Dendritic cell treated with granulocyte-macrophage colony-stimulating factor and Interleukin-4, amounts not matched to agents 40 ng/mL and 50 ng/mL, for 4 days (primary cell): ENCODE measurements at regions not wholly inside any gene's neighbourhood (a gene's known extent, or its start where the extent isn't known, plus 50 kb on each side); places are given as distances from the start of the nearest gene placed in this dataset.

Experiments used
- H3K27ac Mint-ChIP-seq: one replicate; pipeline ENCODE4 v1.8.0; 2022; ENCODE audit warnings: mild to moderate bottlenecking, mixed read lengths
- H3K27me3 Mint-ChIP-seq: one replicate; pipeline ENCODE4 v1.8.0; 2022; ENCODE audit warnings: mild to moderate bottlenecking, mixed read lengths
- H3K36me3 Mint-ChIP-seq: one replicate; pipeline ENCODE4 v1.8.0; 2022; ENCODE audit warnings: low read depth, mixed read lengths
- H3K4me1 Mint-ChIP-seq: one replicate; pipeline ENCODE4 v1.8.0; 2022; ENCODE audit warnings: low read depth, mixed read lengths
- H3K4me3 Mint-ChIP-seq: one replicate; pipeline ENCODE4 v1.8.0; 2022; ENCODE audit warnings: mild to moderate bottlenecking, moderate library complexity, mixed read lengths
- H3K9me3 Mint-ChIP-seq: one replicate; pipeline ENCODE4 v1.8.0; 2022; ENCODE audit warnings: mixed read lengths
- intact Hi-C: fragments of 100-400 bp; cut with micrococcal nuclease; formaldehyde crosslinking; loops from one replicate; pipeline ENCODE4 v1.15.0; 2022

- Mint-ChIP-seq H3K27me3 (no peaks in the 10 kb centered on the region), H3K4me1 (no peaks in the 10 kb centered on the region), H3K4me3 (no peak overlapping the region), H3K9me3 (no peaks in the 10 kb centered on the region), H3K27ac (no peak overlapping the region), H3K36me3 (no peaks in the 10 kb centered on the region)
- intact Hi-C loops: no loop called here
These were observed 200.5 kb upstream of the GULP1 start for GRCh38 chr2:188091220-188091619.

GRCh38 chr2:188092734-188093133 is 198.9 kb upstream of the GULP1 start:
- Mint-ChIP-seq H3K27ac (no peak overlapping the region), H3K27me3 (no peaks in the 10 kb centered on the region), H3K36me3 (no peaks in the 10 kb centered on the region), H3K4me1 (no peaks in the 10 kb centered on the region), H3K9me3 (no peaks in the 10 kb centered on the region), H3K4me3 (no peak overlapping the region)
- intact Hi-C loops: no loop called here

GRCh38 chr2:188096910-188097309 is 194.8 kb upstream of the GULP1 start:
- H3K9me3 Mint-ChIP-seq: no peaks in the 10 kb centered on the region

GRCh38 chr2:188102881-188103280 is 188.8 kb upstream of the GULP1 start:
- no peaks in the 10 kb centered on the region for H3K4me1 Mint-ChIP-seq
- H3K27ac Mint-ChIP-seq: no peak overlapping the region
- peaks cover 38% of the 10 kb centered on the region for H3K9me3 Mint-ChIP-seq
- intact Hi-C loops: no loop called here
- no peak overlapping the region for H3K4me3 Mint-ChIP-seq
- no peaks in the 10 kb centered on the region for H3K27me3 Mint-ChIP-seq
- no peaks in the 10 kb centered on the region for H3K36me3 Mint-ChIP-seq

More at GRCh38 chr2:188096910-188097309, 194.8 kb upstream of the GULP1 start:
- Mint-ChIP-seq H3K27me3 (no peaks in the 10 kb centered on the region), H3K27ac (no peak overlapping the region), H3K36me3 (no peaks in the 10 kb centered on the region), H3K4me3 (no peak overlapping the region), H3K4me1 (no peaks in the 10 kb centered on the region)
- intact Hi-C loops: no loop called here

GRCh38 chr2:188114014-188114413 is 177.7 kb upstream of the GULP1 start:
- no peaks in the 10 kb centered on the region for H3K36me3 Mint-ChIP-seq
- H3K4me1 Mint-ChIP-seq: no peaks in the 10 kb centered on the region
- intact Hi-C loops: no loop called here
- H3K9me3 Mint-ChIP-seq: no peaks in the 10 kb centered on the region
- H3K27me3 Mint-ChIP-seq: no peaks in the 10 kb centered on the region
- no peak overlapping the region for H3K27ac Mint-ChIP-seq
- H3K4me3 Mint-ChIP-seq: no peak overlapping the region

- H3K4me1 Mint-ChIP-seq: no peaks in the 10 kb centered on the region
- H3K27ac Mint-ChIP-seq: no peak overlapping the region
- no peaks in the 10 kb centered on the region for H3K27me3 Mint-ChIP-seq
- peaks cover 15% of the 10 kb centered on the region for H3K9me3 Mint-ChIP-seq
- no peak overlapping the region for H3K4me3 Mint-ChIP-seq
- intact Hi-C loops: no loop called here
- no peaks in the 10 kb centered on the region for H3K36me3 Mint-ChIP-seq
These were observed 174.0 kb upstream of the GULP1 start for GRCh38 chr2:188117706-188118105.

DNA sequence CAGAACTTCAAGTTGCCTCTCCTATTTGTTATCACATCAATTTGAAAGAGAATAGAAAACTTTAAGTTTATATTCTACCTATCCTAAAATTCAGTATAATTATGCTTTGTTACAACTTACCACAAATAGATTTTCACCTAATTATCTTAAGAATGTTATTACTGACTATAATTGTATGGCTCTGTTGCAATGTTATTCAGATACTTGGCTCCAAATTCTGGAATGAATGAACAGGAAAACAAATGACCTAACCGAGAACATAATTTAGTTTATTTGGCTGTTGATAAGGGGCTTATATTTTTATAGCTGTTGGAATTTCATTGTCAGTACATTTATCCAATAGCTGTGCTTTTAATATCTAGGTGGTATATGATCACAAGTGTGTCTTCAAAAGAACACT is 173.2 kb upstream of the GULP1 start:
- Mint-ChIP-seq H3K4me1 (no peaks in the 10 kb centered on the region), H3K36me3 (no peaks in the 10 kb centered on the region), H3K9me3 (peaks cover 15% of the 10 kb centered on the region), H3K4me3 (no peak overlapping the region), H3K27me3 (no peaks in the 10 kb centered on the region), H3K27ac (no peak overlapping the region)
- intact Hi-C loops: no loop called here

- H3K27ac Mint-ChIP-seq: no peak overlapping the region
- intact Hi-C loops: no loop called here
- no peak overlapping the region for H3K4me3 Mint-ChIP-seq
- H3K9me3 Mint-ChIP-seq: peaks cover 15% of the 10 kb centered on the region
- no peaks in the 10 kb centered on the region for H3K27me3 Mint-ChIP-seq
- H3K36me3 Mint-ChIP-seq: no peaks in the 10 kb centered on the region
- no peaks in the 10 kb centered on the region for H3K4me1 Mint-ChIP-seq
These were observed 172.4 kb upstream of the GULP1 start for GRCh38 chr2:188119112-188119838.

GRCh38 chr2:188122985-188123384 is 168.7 kb upstream of the GULP1 start:
- intact Hi-C loops: no loop called here
- H3K4me1 Mint-ChIP-seq: no peaks in the 10 kb centered on the region
- no peaks in the 10 kb centered on the region for H3K27me3 Mint-ChIP-seq
- peaks cover 15% of the 10 kb centered on the region for H3K9me3 Mint-ChIP-seq
- H3K27ac Mint-ChIP-seq: no peak overlapping the region
- no peak overlapping the region for H3K4me3 Mint-ChIP-seq
- H3K36me3 Mint-ChIP-seq: no peaks in the 10 kb centered on the region

DNA sequence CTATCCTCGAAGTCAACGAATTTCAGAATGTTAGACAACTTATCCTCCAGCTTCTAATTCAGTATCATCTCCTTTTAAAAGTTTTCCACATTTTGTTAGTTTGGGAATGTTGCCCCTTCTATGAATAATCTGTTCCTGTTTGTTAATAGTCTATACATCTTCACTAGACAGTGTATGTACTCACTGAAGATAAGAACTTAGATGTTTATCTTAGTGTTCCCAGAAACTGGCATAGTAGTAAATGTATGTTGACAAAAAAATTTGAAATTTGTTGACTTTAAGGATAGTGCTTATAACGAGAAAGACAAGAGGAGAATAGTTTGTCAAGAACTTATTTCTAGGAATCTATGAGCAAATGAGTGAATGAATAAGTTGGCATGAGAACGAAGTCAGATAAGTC is 162.0 kb upstream of the GULP1 start:
- Mint-ChIP-seq H3K27ac (no peak overlapping the region), H3K4me1 (no peaks in the 10 kb centered on the region), H3K36me3 (no peaks in the 10 kb centered on the region), H3K4me3 (no peak overlapping the region), H3K9me3 (no peaks in the 10 kb centered on the region), H3K27me3 (no peaks in the 10 kb centered on the region)
- intact Hi-C loops: no loop called here

GRCh38 chr2:188130317-188130716 is 161.4 kb upstream of the GULP1 start:
- no peak overlapping the region for H3K27ac Mint-ChIP-seq
- intact Hi-C loops: no loop called here

GRCh38 chr2:188131281-188131680 is 160.4 kb upstream of the GULP1 start:
- no peaks in the 10 kb centered on the region for H3K36me3 Mint-ChIP-seq
- no peak overlapping the region for H3K27ac Mint-ChIP-seq
- H3K4me3 Mint-ChIP-seq: no peak overlapping the region
- no peaks in the 10 kb centered on the region for H3K4me1 Mint-ChIP-seq
- no peaks in the 10 kb centered on the region for H3K9me3 Mint-ChIP-seq
- intact Hi-C loops: no loop called here
- H3K27me3 Mint-ChIP-seq: no peaks in the 10 kb centered on the region

More at GRCh38 chr2:188130317-188130716, 161.4 kb upstream of the GULP1 start:
- Mint-ChIP-seq H3K27me3 (no peaks in the 10 kb centered on the region), H3K4me3 (no peak overlapping the region), H3K9me3 (no peaks in the 10 kb centered on the region), H3K36me3 (no peaks in the 10 kb centered on the region), H3K4me1 (no peaks in the 10 kb centered on the region)

GRCh38 chr2:188132385-188132784 is 159.3 kb upstream of the GULP1 start:
- no peak overlapping the region for H3K4me3 Mint-ChIP-seq
- no peaks in the 10 kb centered on the region for H3K9me3 Mint-ChIP-seq
- no peaks in the 10 kb centered on the region for H3K27me3 Mint-ChIP-seq
- intact Hi-C loops: no loop called here
- no peaks in the 10 kb centered on the region for H3K36me3 Mint-ChIP-seq
- no peaks in the 10 kb centered on the region for H3K4me1 Mint-ChIP-seq
- H3K27ac Mint-ChIP-seq: no peak overlapping the region

GRCh38 chr2:188134241-188134640 is 157.4 kb upstream of the GULP1 start:
- Mint-ChIP-seq H3K36me3 (no peaks in the 10 kb centered on the region), H3K4me1 (no peaks in the 10 kb centered on the region), H3K4me3 (no peak overlapping the region), H3K27me3 (no peaks in the 10 kb centered on the region), H3K27ac (no peak overlapping the region), H3K9me3 (no peaks in the 10 kb centered on the region)
- intact Hi-C loops: no loop called here

DNA sequence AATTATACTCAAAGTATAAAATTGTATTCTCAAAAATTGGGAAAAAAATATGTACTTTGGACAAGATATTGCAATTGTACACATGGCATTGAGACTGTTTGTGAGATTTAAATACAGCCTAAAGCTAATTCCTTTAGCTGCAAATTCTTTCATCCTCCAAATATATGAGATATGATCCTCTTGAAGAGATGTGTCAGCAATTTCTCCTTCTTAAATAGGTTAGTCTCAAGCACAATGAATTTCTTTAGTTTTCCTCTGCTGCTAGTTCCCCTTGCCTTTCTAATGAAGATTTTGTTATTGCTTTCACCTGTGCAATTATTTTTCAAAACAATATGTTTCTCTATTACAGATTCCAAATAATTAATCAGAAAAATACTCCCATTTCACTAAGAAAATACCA is 153.4 kb upstream of the GULP1 start:
- no peaks in the 10 kb centered on the region for H3K27me3 Mint-ChIP-seq
- H3K9me3 Mint-ChIP-seq: no peaks in the 10 kb centered on the region
- no peaks in the 10 kb centered on the region for H3K4me1 Mint-ChIP-seq
- no peak overlapping the region for H3K4me3 Mint-ChIP-seq
- intact Hi-C loops: no loop called here
- H3K27ac Mint-ChIP-seq: no peak overlapping the region
- H3K36me3 Mint-ChIP-seq: no peaks in the 10 kb centered on the region
